Caco-2 (cell line): ENCODE measurements at regions not wholly inside any gene's neighbourhood (a gene's known extent, or its start where the extent isn't known, plus 50 kb on each side); places are given as distances from the start of the nearest gene placed in this dataset.

Source experiments
- BruUV-seq: library from RNA; stranded (reverse); fragments of 400-500 nt; replicated peaks from 2 replicates; lab custom pipeline; 2021; lab: Mats Ljungman, UMichigan
- CTCF ChIA-PET: fragments of 300-600 bp; sonication (Branson Sonifier 250); formaldehyde crosslinking; loops from one replicate; lab custom pipeline; 2022; ENCODE audit warnings: antibody characterized with exemption; lab: Charles Lee
- POLR2A ChIA-PET: fragments of 300-600 bp; sonication (Branson Sonifier 250); formaldehyde crosslinking; loops from one replicate; lab custom pipeline; 2022; ENCODE audit warnings: antibody characterized with exemption; lab: Charles Lee
- DNase-seq, 2 experiments: peaks; one replicate each; pipeline versions ENCODE4 v3.0.0 to v3.0.0-alpha.2; 2020 to 2022
- H3K27me3 ChIP-seq: replicated peaks from 2 replicates; pipeline ENCODE4 v1.6.0; 2011; ENCODE audit warnings: low read length; ENCODE audit not compliant: control insufficient read depth, insufficient read depth
- H3K36me3 ChIP-seq: 2 replicates; pipeline ENCODE4 v1.5.1; 2011; ENCODE audit warnings: low read length; ENCODE audit not compliant: control insufficient read depth, insufficient read depth
- H3K4me1 ChIP-seq: fragments of 250-450 bp; sonication (Bioruptor Pico); 2 replicates; pipeline ENCODE4 v1.5.1; 2020; ENCODE audit warnings: mild to moderate bottlenecking
- H3K4me3 ChIP-seq: 2 replicates; pipeline ENCODE4 v1.5.1; 2011; ENCODE audit warnings: low read depth, mild to moderate bottlenecking, control low read depth, low read length
- H3K9me3 ChIP-seq: fragments of 250-450 bp; sonication (Bioruptor Pico); 2 replicates; pipeline ENCODE4 v1.5.1; 2020; ENCODE audit warnings: mild to moderate bottlenecking, moderate library complexity
- H3K27ac Mint-ChIP-seq: one replicate; pipeline ENCODE4 v1.8.0; 2022; ENCODE audit warnings: mixed read lengths; ENCODE audit not compliant: unreplicated experiment
- H3K27me3 Mint-ChIP-seq: one replicate; pipeline ENCODE4 v1.8.0; 2022; ENCODE audit warnings: mixed read lengths; ENCODE audit not compliant: insufficient read depth, unreplicated experiment
- H3K36me3 Mint-ChIP-seq: one replicate; pipeline ENCODE4 v1.8.0; 2022; ENCODE audit warnings: mild to moderate bottlenecking, mixed read lengths; ENCODE audit not compliant: insufficient read depth, unreplicated experiment
- H3K4me1 Mint-ChIP-seq: one replicate; pipeline ENCODE4 v1.8.0; 2022; ENCODE audit warnings: low read depth, mixed read lengths; ENCODE audit not compliant: unreplicated experiment
- H3K4me3 Mint-ChIP-seq: one replicate; pipeline ENCODE4 v1.8.0; 2022; ENCODE audit warnings: mild to moderate bottlenecking, moderate library complexity, mixed read lengths; ENCODE audit not compliant: unreplicated experiment
- H3K9me3 Mint-ChIP-seq: one replicate; pipeline ENCODE4 v1.8.0; 2022; ENCODE audit warnings: mixed read lengths; ENCODE audit not compliant: unreplicated experiment
- intact Hi-C: fragments of 100-400 bp; cut with micrococcal nuclease; formaldehyde crosslinking; loops from one replicate; pipeline ENCODE4 v1.10.0; 2022; ENCODE audit not compliant: unreplicated experiment
- TF ChIP-seq, protein P1 (sequence below), 2 experiments: fragments of 200-600 bp in 1 of 2; IDR thresholded peaks; 1 replicate in 1 of 2; 2 replicates in 1 of 2; pipeline versions ENCODE4 v1.5.1 to v1.8.0; 2011 to 2022; ENCODE audit warnings: antibody characterized with exemption in 1 of 2, control low read depth in 1 of 2, inconsistent platforms in 1 of 2, low read depth in 1 of 2, low read length in 1 of 2, mild to moderate bottlenecking in 1 of 2, moderate library complexity in 1 of 2; ENCODE audit not compliant: insufficient read depth in 1 of 2, severe bottlenecking in 1 of 2, unreplicated experiment in 1 of 2

DNA sequence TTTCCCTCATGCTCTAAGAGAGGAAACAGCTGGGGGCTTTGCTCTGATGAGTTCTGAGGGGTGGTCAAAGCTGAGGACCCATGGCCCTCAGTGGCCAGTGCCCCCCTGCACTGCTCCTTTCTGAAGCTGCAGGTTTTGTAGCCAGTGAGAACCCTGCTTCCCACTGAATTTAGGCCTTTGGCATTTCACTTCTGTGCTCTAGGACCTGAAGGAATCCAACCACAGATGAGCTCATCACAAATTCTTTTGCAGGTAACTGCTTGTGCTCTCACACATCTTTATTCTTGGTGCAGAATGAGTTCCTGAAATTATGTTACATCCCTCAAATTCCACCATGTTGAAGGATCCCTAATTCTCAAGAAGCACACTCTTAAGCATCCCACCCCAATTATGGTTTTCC, 248.7 kb upstream of the IRF2BP2 start:
- Histone ChIP-seq H3K36me3 (no peaks in the 10 kb centered on the region), H3K27me3 (no peaks in the 10 kb centered on the region), H3K4me1 (peaks cover 16% of the 10 kb centered on the region), H3K4me3 (no peak overlapping the region), H3K9me3 (no peaks in the 10 kb centered on the region)
- no peak for DNase-seq
- POLR2A ChIA-PET = no interaction called here
- peaks cover 22% of the 10 kb centered on the region for H3K4me1 Mint-ChIP-seq
- intact Hi-C loops = no loop called here
- BruUV-seq = no TSS peak
- no peaks in the 10 kb centered on the region for H3K36me3 Mint-ChIP-seq
- CTCF ChIA-PET = no interaction called here
- no peak overlapping the region for H3K4me3 Mint-ChIP-seq
- H3K27me3 Mint-ChIP-seq = no peaks in the 10 kb centered on the region
- H3K27ac Mint-ChIP-seq = no peak overlapping the region
- TF ChIP-seq, protein P1, sequence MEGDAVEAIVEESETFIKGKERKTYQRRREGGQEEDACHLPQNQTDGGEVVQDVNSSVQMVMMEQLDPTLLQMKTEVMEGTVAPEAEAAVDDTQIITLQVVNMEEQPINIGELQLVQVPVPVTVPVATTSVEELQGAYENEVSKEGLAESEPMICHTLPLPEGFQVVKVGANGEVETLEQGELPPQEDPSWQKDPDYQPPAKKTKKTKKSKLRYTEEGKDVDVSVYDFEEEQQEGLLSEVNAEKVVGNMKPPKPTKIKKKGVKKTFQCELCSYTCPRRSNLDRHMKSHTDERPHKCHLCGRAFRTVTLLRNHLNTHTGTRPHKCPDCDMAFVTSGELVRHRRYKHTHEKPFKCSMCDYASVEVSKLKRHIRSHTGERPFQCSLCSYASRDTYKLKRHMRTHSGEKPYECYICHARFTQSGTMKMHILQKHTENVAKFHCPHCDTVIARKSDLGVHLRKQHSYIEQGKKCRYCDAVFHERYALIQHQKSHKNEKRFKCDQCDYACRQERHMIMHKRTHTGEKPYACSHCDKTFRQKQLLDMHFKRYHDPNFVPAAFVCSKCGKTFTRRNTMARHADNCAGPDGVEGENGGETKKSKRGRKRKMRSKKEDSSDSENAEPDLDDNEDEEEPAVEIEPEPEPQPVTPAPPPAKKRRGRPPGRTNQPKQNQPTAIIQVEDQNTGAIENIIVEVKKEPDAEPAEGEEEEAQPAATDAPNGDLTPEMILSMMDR (IDR thresholded peaks at IDR 0.05; ENCODE audit: insufficient read depth in 1 of 2, low read depth in 1 of 2, low read length in 1 of 2, severe bottlenecking in 1 of 2, unreplicated experiment in 1 of 2) = no peak
- H3K9me3 Mint-ChIP-seq = no peaks in the 10 kb centered on the region

DNA sequence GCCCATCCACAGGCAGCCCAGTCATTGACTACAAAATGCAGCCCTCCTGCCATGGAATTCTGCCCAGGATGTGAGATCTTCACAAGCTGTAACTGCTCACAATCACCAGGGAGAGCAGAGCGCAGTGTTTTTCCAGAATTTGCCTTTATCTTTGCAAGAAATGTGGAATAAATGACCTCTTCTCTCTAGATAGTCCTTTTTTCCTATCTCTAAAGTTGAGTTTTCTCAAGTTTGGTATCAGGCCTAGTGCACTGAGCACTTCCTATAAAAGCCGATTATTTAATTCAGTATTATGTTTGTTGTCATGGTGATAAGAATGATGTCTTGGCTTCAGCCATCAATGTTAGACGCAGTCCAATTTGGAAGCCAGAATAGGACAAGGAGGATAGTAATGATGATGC, 246.9 kb upstream of the IRF2BP2 start:
- Mint-ChIP-seq H3K4me1 (peaks cover 18% of the 10 kb centered on the region), H3K36me3 (no peaks in the 10 kb centered on the region), H3K9me3 (no peaks in the 10 kb centered on the region), H3K4me3 (no peak overlapping the region), H3K27me3 (no peaks in the 10 kb centered on the region), H3K27ac (no peak overlapping the region)
- no peaks in the 10 kb centered on the region for H3K36me3 ChIP-seq
- TF ChIP-seq, protein P1 (IDR thresholded peaks at IDR 0.05; ENCODE audit: insufficient read depth in 1 of 2, low read depth in 1 of 2, low read length in 1 of 2, severe bottlenecking in 1 of 2, unreplicated experiment in 1 of 2) = no peak
- ChIA-PET CTCF (no interaction called here), POLR2A (no interaction called here)
- DNase-seq = no peak
- intact Hi-C loops = no loop called here
- BruUV-seq = no TSS peak
- no peaks in the 10 kb centered on the region for H3K27me3 ChIP-seq
- peaks cover 22% of the 10 kb centered on the region for H3K4me1 ChIP-seq
- no peaks in the 10 kb centered on the region for H3K9me3 ChIP-seq
- H3K4me3 ChIP-seq = no peak overlapping the region

DNA sequence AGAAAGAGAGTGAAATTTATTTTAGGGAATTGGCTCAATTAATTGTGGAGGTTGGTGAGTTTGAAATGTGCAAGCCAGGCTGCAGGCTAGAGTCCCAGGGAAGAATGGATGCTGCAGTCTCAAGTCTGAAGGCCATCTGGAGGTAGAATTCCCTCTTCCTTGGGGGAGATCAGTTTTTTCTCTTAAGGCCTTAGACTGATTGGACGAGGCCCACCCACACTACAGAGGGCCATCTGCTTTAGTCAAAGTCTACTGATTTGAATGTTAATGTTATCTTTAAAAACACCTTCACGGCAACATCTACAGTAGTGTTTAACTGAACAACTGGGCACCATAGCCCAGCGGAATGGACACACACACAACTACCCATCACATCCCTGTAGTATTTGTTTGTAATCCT, 245.9 kb upstream of the IRF2BP2 start:
- Histone ChIP-seq H3K9me3 (no peaks in the 10 kb centered on the region), H3K36me3 (no peaks in the 10 kb centered on the region), H3K4me3 (no peak overlapping the region), H3K27me3 (no peaks in the 10 kb centered on the region), H3K4me1 (peaks cover 21% of the 10 kb centered on the region)
- H3K4me1 Mint-ChIP-seq = peaks cover 13% of the 10 kb centered on the region
- TF ChIP-seq, protein P1 (IDR thresholded peaks at IDR 0.05; ENCODE audit: insufficient read depth in 1 of 2, low read depth in 1 of 2, low read length in 1 of 2, severe bottlenecking in 1 of 2, unreplicated experiment in 1 of 2) = no peak
- no TSS peak for BruUV-seq
- no peak overlapping the region for H3K4me3 Mint-ChIP-seq
- no peaks in the 10 kb centered on the region for H3K9me3 Mint-ChIP-seq
- H3K27me3 Mint-ChIP-seq = no peaks in the 10 kb centered on the region
- no peak overlapping the region for H3K27ac Mint-ChIP-seq
- CTCF ChIA-PET = no interaction called here
- no peaks in the 10 kb centered on the region for H3K36me3 Mint-ChIP-seq
- intact Hi-C loops = no loop called here
- no peak for DNase-seq
- POLR2A ChIA-PET = no interaction called here
